Activated naive CD8-positive, alpha-beta T cell treated with anti-CD3 and anti-CD28 coated beads, Interleukin-2, amount 10 ng/mL, durations not matched to agents 7 days and 5 days (primary cell): ENCODE measurements at regions not wholly inside any gene's neighbourhood (a gene's known extent, or its start where the extent isn't known, plus 50 kb on each side); places are given as distances from the start of the nearest gene placed in this dataset.

Experiments
- ATAC-seq: fragments of 150-1000 bp; cut with Tn5 transposase; one replicate; pipeline ENCODE4 v1.10.0; 2021; ENCODE audit warnings: low read depth, moderate library complexity
- POLR2A ChIA-PET: fragments of 350-600 bp; sonication (Branson Sonifier 250); formaldehyde crosslinking; loops from one replicate; lab custom pipeline; 2021; ENCODE audit warnings: antibody characterized with exemption; lab: Charles Lee
- DNase-seq: peaks from one replicate; pipeline ENCODE4 v3.0.0; 2021
- H3K27ac Mint-ChIP-seq: one replicate; pipeline ENCODE4 v1.8.0; 2022; ENCODE audit warnings: mild to moderate bottlenecking, mixed read lengths
- H3K27me3 Mint-ChIP-seq: one replicate; pipeline ENCODE4 v1.8.0; 2022; ENCODE audit warnings: mild to moderate bottlenecking, moderate library complexity, mixed read lengths
- H3K36me3 Mint-ChIP-seq: one replicate; pipeline ENCODE4 v1.8.0; 2021; ENCODE audit warnings: mild to moderate bottlenecking, mixed read lengths
- H3K4me1 Mint-ChIP-seq: one replicate; pipeline ENCODE4 v1.8.0; 2021; ENCODE audit warnings: mixed read lengths
- H3K4me3 Mint-ChIP-seq: one replicate; pipeline ENCODE4 v1.8.0; 2022; ENCODE audit warnings: mild to moderate bottlenecking, moderate library complexity, mixed read lengths
- H3K9me3 Mint-ChIP-seq: one replicate; pipeline ENCODE4 v1.8.0; 2021; ENCODE audit warnings: mixed read lengths

DNA sequence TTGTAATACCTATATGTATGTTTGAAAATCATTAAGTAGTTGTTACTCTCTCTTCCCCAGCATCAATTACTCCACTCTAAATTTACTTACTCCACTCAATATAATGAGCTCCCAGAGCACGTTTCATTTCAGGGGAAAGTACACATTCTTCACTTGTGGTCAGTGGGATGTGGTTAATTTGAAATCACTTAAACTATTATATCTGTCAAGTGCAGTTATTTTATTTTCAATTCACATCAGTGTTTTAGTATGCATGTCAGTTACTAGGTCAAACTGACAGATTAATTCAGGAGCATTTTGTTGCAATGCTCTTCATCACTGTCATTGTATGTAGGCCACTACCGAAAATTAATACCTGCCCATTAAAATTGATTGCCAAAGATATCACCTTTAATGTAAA is 376.1 kb downstream of the ZIC4 start:
- H3K27me3 Mint-ChIP-seq, result no peaks in the 10 kb centered on the region
- ATAC-seq (no peak), DNase-seq (no peak)
- H3K27ac Mint-ChIP-seq, result no peak overlapping the region
- peaks cover 6% of the 10 kb centered on the region for H3K9me3 Mint-ChIP-seq
- POLR2A ChIA-PET, result no interaction called here
- no peaks in the 10 kb centered on the region for H3K36me3 Mint-ChIP-seq
- no peak overlapping the region for H3K4me3 Mint-ChIP-seq
- no peaks in the 10 kb centered on the region for H3K4me1 Mint-ChIP-seq

DNA sequence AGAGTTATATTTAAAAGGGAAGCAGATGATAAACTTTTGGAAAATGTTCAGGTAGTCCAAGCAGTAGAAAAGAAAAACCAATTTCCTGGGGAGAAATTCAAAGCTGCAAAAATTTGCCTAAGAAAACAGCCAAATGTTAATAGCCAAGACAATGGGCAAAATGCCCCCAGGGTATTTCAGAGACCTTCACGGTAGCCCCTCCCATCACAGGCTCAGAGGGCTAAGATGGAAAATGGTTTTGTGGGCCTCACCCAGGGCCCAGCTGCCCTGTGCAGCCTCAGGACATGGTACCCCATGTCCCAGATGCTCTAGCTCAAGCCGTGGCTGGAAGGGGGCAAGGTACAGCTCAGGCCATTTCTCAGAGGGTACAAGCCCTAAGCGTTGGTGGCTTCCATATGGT is 391.0 kb downstream of the ZIC4 start:
- H3K4me3 Mint-ChIP-seq, result no peak overlapping the region
- no peak for DNase-seq

DNA sequence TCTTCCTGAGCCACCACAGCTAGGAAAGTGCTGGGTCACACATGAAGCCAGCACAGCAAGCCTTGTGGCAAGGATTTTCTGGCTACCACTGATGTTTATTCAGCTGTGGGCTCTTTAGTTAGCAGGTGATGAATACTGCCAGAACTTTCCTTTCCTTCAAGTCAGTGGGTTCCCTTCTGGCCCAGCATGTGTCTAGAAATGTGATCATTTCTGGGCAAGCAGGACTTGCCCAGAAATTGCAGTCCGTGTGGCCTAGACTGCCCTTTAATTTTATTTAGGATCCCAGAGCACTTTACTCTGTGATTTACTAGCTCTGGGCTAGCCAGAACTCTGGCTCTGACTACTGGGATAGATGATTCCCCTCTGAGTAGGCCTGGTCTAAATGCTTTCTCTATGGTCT is 397.5 kb downstream of the ZIC4 start:
- DNase-seq, result no peak
- H3K4me3 Mint-ChIP-seq, result no peak overlapping the region

More for the DNA sequence above, 391.0 kb downstream of the ZIC4 start:
- Mint-ChIP-seq H3K27ac (no peak overlapping the region), H3K9me3 (no peaks in the 10 kb centered on the region), H3K4me1 (no peaks in the 10 kb centered on the region), H3K36me3 (no peaks in the 10 kb centered on the region), H3K27me3 (no peaks in the 10 kb centered on the region)
- ATAC-seq, result no peak
- POLR2A ChIA-PET, result no interaction called here

DNA sequence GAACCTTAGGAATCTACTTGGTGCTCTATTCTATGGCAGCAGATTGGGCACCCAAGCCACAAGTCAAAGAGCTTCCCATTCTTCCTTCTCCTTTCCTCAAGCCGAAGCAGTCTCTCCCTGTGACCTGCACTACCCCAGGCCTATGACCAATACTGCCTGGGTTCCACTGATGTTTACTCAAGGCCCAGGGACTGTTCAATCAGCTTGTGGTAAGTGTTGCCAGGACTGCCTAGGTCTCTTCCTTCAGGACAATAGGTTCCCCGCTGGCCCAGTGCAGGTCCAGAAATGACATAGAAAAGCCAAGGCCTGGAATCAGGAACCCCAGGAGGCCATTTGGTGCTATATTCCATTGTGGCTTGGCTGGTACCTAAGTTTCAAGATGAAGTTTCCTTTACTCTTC is 397.9 kb downstream of the ZIC4 start:
- POLR2A ChIA-PET, result no interaction called here

More for the DNA sequence above, 397.5 kb downstream of the ZIC4 start:
- ATAC-seq, result no peak
- POLR2A ChIA-PET, result no interaction called here
- Mint-ChIP-seq H3K36me3 (no peaks in the 10 kb centered on the region), H3K9me3 (peaks cover 2% of the 10 kb centered on the region), H3K27me3 (no peaks in the 10 kb centered on the region), H3K27ac (no peak overlapping the region), H3K4me1 (no peaks in the 10 kb centered on the region)

DNA sequence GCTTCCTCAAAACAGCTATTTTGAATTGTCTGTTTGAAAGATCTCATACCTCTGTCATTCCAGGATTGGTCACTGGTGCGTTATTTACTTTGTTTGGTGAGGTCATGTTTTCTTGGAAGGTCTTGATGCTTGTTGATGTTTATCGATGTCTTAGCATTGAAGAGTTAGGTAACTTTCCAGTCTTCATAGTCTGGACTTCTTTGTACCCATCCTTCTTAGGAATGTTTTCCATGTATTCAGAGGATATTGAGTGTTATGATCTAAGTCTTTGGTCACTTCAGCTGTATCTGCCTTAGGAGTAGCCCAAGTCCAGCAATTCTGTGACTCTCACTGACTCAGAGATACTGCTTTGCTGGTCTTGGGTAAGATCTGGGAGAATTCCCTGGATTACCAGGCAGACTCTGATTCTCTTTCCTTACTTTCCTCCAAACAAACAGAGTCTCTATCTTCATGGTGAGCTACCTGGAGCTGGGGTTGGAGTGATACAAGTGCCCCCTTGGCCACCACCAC is 398.6 kb downstream of the ZIC4 start:
- DNase-seq (no peak), ATAC-seq (no peak)
- POLR2A ChIA-PET, result no interaction called here
- H3K9me3 Mint-ChIP-seq, result peaks cover 2% of the 10 kb centered on the region
- no peak overlapping the region for H3K4me3 Mint-ChIP-seq
- H3K27me3 Mint-ChIP-seq, result no peaks in the 10 kb centered on the region
- no peak overlapping the region for H3K27ac Mint-ChIP-seq
- H3K4me1 Mint-ChIP-seq, result no peaks in the 10 kb centered on the region
- no peaks in the 10 kb centered on the region for H3K36me3 Mint-ChIP-seq

More for the DNA sequence above, 397.9 kb downstream of the ZIC4 start:
- H3K9me3 Mint-ChIP-seq, result peaks cover 2% of the 10 kb centered on the region
- no peak overlapping the region for H3K4me3 Mint-ChIP-seq
- no peak for DNase-seq
- H3K27me3 Mint-ChIP-seq, result no peaks in the 10 kb centered on the region
- no peak for ATAC-seq
- H3K4me1 Mint-ChIP-seq, result no peaks in the 10 kb centered on the region
- no peaks in the 10 kb centered on the region for H3K36me3 Mint-ChIP-seq
- no peak overlapping the region for H3K27ac Mint-ChIP-seq

DNA sequence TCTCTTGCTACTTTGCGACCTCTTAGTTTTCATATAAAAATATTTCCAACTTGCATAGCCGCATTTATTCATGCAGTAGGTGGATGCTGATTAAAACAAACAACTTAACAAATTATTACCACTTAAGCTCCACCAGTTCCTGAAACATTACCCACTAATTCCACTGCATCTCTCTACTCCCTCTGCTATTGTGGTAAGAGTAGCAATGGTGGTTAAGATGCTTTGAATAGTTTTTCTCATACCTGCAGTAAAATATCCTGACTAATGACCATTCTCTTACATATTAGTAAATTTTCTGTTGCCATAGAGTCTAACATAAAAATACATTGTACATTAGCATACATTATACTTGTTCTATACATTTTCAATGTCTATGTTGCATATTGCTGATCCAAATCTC is 397.6 kb upstream of the PLSCR5 start:
- Mint-ChIP-seq H3K27ac (no peak overlapping the region), H3K9me3 (peaks cover 1% of the 10 kb centered on the region), H3K27me3 (no peaks in the 10 kb centered on the region), H3K36me3 (no peaks in the 10 kb centered on the region), H3K4me1 (no peaks in the 10 kb centered on the region), H3K4me3 (no peak overlapping the region)
- DNase-seq, result no peak
- ATAC-seq, result no peak
- POLR2A ChIA-PET, result no interaction called here

DNA sequence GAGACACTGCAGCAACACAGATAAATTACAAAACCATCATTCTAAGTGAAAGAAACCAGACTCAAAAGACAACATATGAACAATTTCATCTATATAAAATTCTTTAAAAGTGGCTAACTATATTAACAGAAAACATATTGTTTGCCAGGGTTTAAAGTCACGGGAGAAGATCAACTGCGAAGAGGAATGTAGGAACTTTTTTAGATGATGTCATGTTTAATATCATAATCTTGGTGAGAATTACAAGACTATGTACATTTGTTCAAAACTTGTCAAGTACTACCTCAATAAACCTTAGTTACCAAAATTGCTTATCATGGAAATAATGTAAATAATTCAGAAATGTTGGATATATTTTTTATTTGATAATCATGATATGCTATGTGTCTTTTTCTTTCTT is 395.1 kb upstream of the PLSCR5 start:
- Mint-ChIP-seq H3K36me3 (no peaks in the 10 kb centered on the region), H3K27me3 (no peaks in the 10 kb centered on the region), H3K27ac (no peak overlapping the region), H3K4me3 (no peak overlapping the region), H3K4me1 (no peaks in the 10 kb centered on the region), H3K9me3 (peaks cover 1% of the 10 kb centered on the region)
- POLR2A ChIA-PET, result no interaction called here
- DNase-seq (no peak), ATAC-seq (no peak)

DNA sequence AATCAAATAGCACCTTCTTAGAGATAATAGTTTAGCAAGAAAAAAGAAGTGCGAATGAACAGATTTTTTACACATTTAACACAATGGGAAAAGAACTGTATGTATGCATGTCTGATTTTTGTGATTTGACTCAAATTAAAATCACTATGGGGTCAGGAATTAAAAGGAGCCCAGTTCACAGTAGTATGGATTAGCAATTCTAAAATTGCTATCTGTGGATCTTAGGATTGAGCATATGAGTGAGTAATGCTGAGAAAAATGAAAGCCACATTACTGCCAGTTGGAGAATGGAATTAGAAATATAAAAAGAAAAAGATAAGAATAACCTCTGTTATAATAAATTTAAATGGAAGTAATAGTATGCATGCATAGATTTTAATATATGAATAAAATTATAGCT is 386.8 kb upstream of the PLSCR5 start:
- no peak overlapping the region for H3K27ac Mint-ChIP-seq
- no peaks in the 10 kb centered on the region for H3K27me3 Mint-ChIP-seq
- H3K4me1 Mint-ChIP-seq, result no peaks in the 10 kb centered on the region
- DNase-seq, result no peak
- no peak for ATAC-seq
- POLR2A ChIA-PET, result no interaction called here
- H3K36me3 Mint-ChIP-seq, result no peaks in the 10 kb centered on the region
- H3K4me3 Mint-ChIP-seq, result no peak overlapping the region
- H3K9me3 Mint-ChIP-seq, result no peaks in the 10 kb centered on the region

DNA sequence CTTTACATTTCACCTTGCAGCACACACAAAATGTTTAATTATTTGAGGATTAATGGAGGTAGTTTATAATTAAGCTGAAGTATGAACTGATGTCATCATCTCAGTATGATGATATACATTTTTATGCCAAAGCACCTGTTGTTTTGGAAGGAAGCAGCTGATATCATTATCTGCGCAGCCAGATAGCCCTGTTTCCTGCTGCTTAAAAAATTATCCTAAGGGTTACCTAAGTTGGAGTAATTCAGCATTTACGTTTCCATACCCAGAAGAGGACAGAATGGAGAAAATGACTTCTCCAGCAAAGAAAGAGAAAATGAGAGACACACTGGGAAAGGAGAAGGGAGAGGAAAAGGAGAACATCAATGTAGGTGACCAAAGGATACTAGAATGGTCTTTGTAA is 370.3 kb upstream of the PLSCR5 start:
- no peak overlapping the region for H3K4me3 Mint-ChIP-seq
- H3K9me3 Mint-ChIP-seq, result no peaks in the 10 kb centered on the region
- H3K27ac Mint-ChIP-seq, result no peak overlapping the region
- POLR2A ChIA-PET, result no interaction called here
- no peaks in the 10 kb centered on the region for H3K36me3 Mint-ChIP-seq
- no peaks in the 10 kb centered on the region for H3K27me3 Mint-ChIP-seq
- DNase-seq, result no peak
- no peaks in the 10 kb centered on the region for H3K4me1 Mint-ChIP-seq
- ATAC-seq, result no peak

DNA sequence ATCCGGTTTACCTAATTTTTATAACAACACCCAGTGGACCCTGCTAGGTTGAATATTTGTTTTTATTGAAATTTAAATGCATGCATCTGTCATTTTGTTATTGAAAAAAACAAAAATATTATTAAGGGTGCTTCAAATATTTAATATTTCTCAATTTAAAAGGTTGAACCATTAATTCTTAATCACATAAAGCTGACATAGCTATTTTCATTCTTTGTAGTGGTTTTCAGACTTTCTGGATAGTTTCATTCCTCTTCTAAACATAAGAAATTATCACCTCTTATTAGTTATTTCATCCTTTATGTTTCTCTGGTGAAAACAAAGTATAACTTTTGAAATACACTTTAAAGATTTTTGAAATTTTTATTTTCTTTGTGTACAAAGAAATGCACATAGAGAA is 369.9 kb upstream of the PLSCR5 start:
- DNase-seq (no peak), ATAC-seq (no peak)
- POLR2A ChIA-PET, result no interaction called here
- Mint-ChIP-seq H3K27me3 (no peaks in the 10 kb centered on the region), H3K9me3 (no peaks in the 10 kb centered on the region), H3K27ac (no peak overlapping the region), H3K4me3 (no peak overlapping the region), H3K36me3 (no peaks in the 10 kb centered on the region), H3K4me1 (no peaks in the 10 kb centered on the region)

DNA sequence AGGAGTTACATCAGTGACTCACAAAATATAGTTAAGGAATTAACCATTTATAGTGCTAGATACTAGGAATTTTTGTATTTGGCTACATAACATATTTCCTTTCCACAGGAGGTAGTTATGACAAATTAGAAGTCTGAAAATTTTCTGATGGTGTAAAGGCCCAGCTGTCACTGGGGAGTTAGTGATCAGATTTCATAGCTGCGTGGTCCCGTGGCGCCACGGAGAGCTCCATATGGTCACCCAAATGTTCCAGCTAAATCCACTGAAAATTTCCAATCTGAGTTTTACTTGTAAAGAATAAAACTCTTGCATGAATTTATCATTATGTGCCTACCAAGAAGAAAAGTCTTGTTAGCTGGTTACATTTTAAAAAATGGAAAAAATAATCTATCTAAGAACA is 368.9 kb upstream of the PLSCR5 start:
- Mint-ChIP-seq H3K4me3 (no peak overlapping the region), H3K36me3 (no peaks in the 10 kb centered on the region), H3K27ac (no peak overlapping the region), H3K4me1 (no peaks in the 10 kb centered on the region), H3K27me3 (no peaks in the 10 kb centered on the region), H3K9me3 (no peaks in the 10 kb centered on the region)
- no peak for ATAC-seq
- DNase-seq, result no peak
- POLR2A ChIA-PET, result no interaction called here

DNA sequence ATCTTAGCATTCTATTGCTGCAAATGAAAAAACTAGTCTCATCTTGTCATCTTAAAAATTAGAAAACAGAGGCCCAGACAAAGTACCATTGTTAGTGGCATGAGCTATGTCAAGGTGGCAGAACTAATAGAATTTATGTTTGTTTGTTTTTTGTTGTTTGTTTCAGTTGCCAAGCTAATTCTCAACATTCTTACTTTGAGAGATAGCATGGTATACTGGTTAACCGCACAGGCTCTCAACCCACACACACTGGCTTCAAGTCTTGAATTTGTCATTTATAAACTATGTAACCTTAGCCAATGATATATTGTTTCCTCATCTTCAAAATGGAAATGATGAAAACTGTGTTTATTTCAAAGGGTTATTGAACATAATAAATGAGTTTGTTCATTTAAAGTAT is 367.6 kb upstream of the PLSCR5 start:
- Mint-ChIP-seq H3K27me3 (no peaks in the 10 kb centered on the region), H3K36me3 (no peaks in the 10 kb centered on the region), H3K4me1 (no peaks in the 10 kb centered on the region), H3K27ac (no peak overlapping the region), H3K4me3 (no peak overlapping the region), H3K9me3 (no peaks in the 10 kb centered on the region)
- ATAC-seq, result no peak
- no peak for DNase-seq
- POLR2A ChIA-PET, result no interaction called here

DNA sequence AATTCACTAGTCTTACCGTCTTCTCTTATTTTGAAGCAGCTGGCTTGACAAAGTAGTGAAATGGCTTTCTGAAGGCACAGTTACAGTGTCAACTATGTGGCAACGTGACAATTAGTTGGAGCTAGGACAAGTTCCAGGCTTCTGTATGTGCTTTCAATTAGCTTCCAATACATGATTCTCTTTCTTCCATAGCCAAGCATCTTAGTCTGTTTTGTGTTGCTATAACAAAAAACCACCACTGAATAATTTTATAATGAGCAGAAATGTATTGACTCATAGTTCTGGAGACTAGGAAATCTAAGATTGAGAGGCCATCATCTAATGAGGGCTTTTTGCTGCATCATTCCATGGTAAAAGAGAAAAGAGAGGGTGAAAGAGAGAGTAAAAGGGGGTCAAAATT is 365.1 kb upstream of the PLSCR5 start:
- Mint-ChIP-seq H3K27ac (no peak overlapping the region), H3K4me1 (no peaks in the 10 kb centered on the region), H3K9me3 (no peaks in the 10 kb centered on the region), H3K27me3 (no peaks in the 10 kb centered on the region), H3K4me3 (no peak overlapping the region), H3K36me3 (no peaks in the 10 kb centered on the region)
- ATAC-seq, result no peak
- POLR2A ChIA-PET, result no interaction called here
- DNase-seq, result no peak

DNA sequence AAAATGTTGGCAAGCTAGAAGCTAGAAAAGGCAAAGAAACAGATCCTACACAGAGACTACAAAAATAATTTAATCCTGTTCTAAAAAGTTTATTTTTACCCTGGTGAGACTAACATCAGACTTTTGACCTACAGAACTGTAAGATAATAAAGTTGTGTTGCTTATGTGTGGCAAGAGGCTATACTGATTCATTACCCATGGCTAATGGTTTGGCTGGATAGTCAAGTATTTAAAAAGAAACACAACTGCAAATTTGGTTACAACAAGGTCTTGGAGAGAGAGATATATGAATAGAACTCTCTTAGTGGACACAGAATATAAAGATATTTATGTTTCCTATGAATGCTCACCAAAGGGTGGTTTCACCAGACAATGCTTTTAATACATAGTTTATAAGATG is 364.2 kb upstream of the PLSCR5 start:
- H3K4me1 Mint-ChIP-seq, result no peaks in the 10 kb centered on the region
- H3K27me3 Mint-ChIP-seq, result no peaks in the 10 kb centered on the region
- DNase-seq (no peak), ATAC-seq (no peak)
- no peak overlapping the region for H3K4me3 Mint-ChIP-seq
- H3K27ac Mint-ChIP-seq, result no peak overlapping the region
- no peaks in the 10 kb centered on the region for H3K36me3 Mint-ChIP-seq
- no peaks in the 10 kb centered on the region for H3K9me3 Mint-ChIP-seq
- POLR2A ChIA-PET, result no interaction called here

DNA sequence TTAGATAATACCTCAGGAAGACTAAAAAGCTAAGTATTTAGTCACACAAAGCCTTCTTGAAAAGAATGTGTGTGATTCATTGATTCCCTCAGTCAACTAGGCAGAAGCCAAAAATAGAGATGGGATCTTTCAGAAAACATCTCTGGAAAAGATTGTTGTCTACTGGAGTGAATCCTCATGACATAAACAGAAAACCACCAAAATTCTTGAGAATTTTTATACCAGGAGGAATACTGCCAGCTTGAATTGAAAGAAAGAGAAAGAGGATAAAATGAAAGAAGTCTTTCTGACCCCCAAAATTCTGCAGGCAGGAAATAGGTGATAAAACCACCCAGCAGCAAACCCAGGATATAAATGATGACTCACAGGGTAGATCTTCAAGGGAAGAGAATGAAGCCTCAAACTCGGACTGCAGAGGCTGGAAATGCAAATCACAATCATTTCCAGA is 363.1 kb upstream of the PLSCR5 start:
- H3K4me1 Mint-ChIP-seq, result no peaks in the 10 kb centered on the region
- peaks cover 2% of the 10 kb centered on the region for H3K9me3 Mint-ChIP-seq
- ATAC-seq (no peak), DNase-seq (no peak)
- no peaks in the 10 kb centered on the region for H3K27me3 Mint-ChIP-seq
- H3K27ac Mint-ChIP-seq, result no peak overlapping the region
- H3K36me3 Mint-ChIP-seq, result no peaks in the 10 kb centered on the region
- H3K4me3 Mint-ChIP-seq, result no peak overlapping the region
- POLR2A ChIA-PET, result no interaction called here
